BLaER1 treated with 17β-estradiol and CSF1 and Interleukin-3, amounts not matched to agents 10 nM and 100 nM (cell line): ENCODE measurements at regions not wholly inside any gene's neighbourhood (a gene's known extent, or its start where the extent isn't known, plus 50 kb on each side); places are given as distances from the start of the nearest gene placed in this dataset.

ENCODE experiments used
- H3K27ac ChIP-seq, 11 experiments: shearing (Covaris generic); formaldehyde crosslinking; 2 replicates each; pipeline ENCODE4 v1.8.1; 2022
- H3K27me3 ChIP-seq, 11 experiments: shearing (Covaris generic); formaldehyde crosslinking; 2 replicates each; pipeline ENCODE4 v1.8.1; 2022
- H3K36me3 ChIP-seq, 11 experiments: shearing (Covaris generic); formaldehyde crosslinking; 2 replicates each; pipeline ENCODE4 v1.8.1; 2022
- H3K4me1 ChIP-seq, 10 experiments: shearing (Covaris generic); formaldehyde crosslinking; 2 replicates each; pipeline ENCODE4 v1.8.1; 2022
- H3K4me2 ChIP-seq, 11 experiments: shearing (Covaris generic); formaldehyde crosslinking; 2 replicates each; pipeline ENCODE4 v1.8.1; 2022
- H3K4me3 ChIP-seq, 10 experiments: shearing (Covaris generic); formaldehyde crosslinking; 2 replicates each; pipeline ENCODE4 v1.8.1; 2022
- H3K9ac ChIP-seq, 11 experiments: shearing (Covaris generic); formaldehyde crosslinking; 2 replicates each; pipeline ENCODE4 v1.8.1; 2022
- H3K9me3 ChIP-seq, 11 experiments: shearing (Covaris generic); formaldehyde crosslinking; replicated peaks in 1 of 11; 2 replicates each; pipeline ENCODE4 v1.8.1; 2022
- H4K20me1 ChIP-seq, 11 experiments: shearing (Covaris generic); formaldehyde crosslinking; 2 replicates each; pipeline ENCODE4 v1.8.1; 2022
- Cebpa-rat ChIP-seq, 11 experiments: shearing (Covaris generic); IDR thresholded peaks; 2 replicates each; pipeline ENCODE4 v1.8.1; 2022

- Histone ChIP-seq H3K9ac (no peak overlapping the region), H3K27ac (no peak overlapping the region)
- TF ChIP-seq Cebpa-rat (IDR thresholded peaks at IDR 0.05): no peak
Observed at GRCh38 chr5:102554082-102554481, 55.3 kb upstream of the SLCO6A1 start.

GRCh38 chr5:102554728-102555127, 55.9 kb upstream of the SLCO6A1 start:
- Histone ChIP-seq H3K4me3 (no peak overlapping the region), H3K36me3 (no peaks in the 10 kb centered on the region), H3K4me1 (no peaks in the 10 kb centered on the region), H3K9me3 (peaks cover 0 to 13% (median 7%) of the 10 kb centered on the region in 11 experiments; a peak in 12 of 22 replicates), H4K20me1 (no peaks in the 10 kb centered on the region), H3K4me2 (no peak overlapping the region), H3K27me3 (no peaks in the 10 kb centered on the region), H3K9ac (no peak overlapping the region), H3K27ac (no peak overlapping the region)
- TF ChIP-seq Cebpa-rat (IDR thresholded peaks at IDR 0.05): no peak

More at GRCh38 chr5:102554082-102554481, 55.3 kb upstream of the SLCO6A1 start:
- peaks cover 0 to 18% (median 12%) of the 10 kb centered on the region in 11 experiments; a peak in 13 of 22 replicates for H3K9me3 ChIP-seq
- no peaks in the 10 kb centered on the region for H3K4me1 ChIP-seq
- no peak overlapping the region for H3K4me2 ChIP-seq
- H3K27me3 ChIP-seq: no peaks in the 10 kb centered on the region
- no peaks in the 10 kb centered on the region for H4K20me1 ChIP-seq
- H3K36me3 ChIP-seq: no peaks in the 10 kb centered on the region
- H3K4me3 ChIP-seq: no peak overlapping the region

DNA sequence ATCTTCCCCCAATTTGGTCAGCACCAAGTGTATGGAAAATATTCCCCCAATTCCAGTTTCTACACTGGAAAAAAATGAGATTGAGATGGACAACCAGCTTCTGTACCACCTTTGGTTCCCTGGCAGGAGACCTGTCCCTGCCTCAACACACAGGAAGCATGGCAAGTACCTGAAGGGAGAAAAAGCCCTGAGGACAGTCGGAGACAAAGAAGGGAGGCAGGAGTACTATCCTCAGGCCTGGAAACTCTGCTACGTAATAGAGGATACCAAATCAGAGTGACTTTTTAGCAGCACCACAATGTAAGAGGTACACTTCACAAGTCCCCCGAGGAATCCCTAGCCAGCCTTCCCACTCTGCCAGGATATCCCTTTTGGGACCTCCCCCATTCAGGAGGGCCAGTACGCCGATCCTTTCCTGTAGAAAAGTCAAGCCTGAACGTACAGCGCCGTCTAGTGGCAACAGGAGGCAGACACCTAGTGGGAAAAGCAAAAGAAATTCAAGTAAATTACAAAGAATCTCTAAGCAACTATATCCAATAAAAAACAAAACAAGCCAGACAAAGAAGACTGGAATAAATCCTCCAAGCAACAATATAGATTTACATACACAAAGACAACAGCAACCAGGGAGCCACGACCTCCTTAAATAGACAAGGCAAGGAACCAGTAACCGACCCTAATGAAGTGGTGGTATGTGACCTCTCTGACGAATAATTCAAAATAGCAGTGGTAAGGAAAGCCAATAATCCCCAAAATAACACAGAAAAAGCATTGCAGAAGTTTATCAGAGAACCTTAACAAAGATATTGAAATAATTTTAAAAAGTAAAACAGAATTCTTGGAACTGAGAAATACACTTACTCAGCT, 63.3 kb upstream of the SLCO6A1 start:
- H3K4me2 ChIP-seq: no peak overlapping the region
- no peak overlapping the region for H3K9ac ChIP-seq
- no peaks in the 10 kb centered on the region for H3K36me3 ChIP-seq
- no peaks in the 10 kb centered on the region for H3K4me1 ChIP-seq
- no peak overlapping the region for H3K4me3 ChIP-seq
- no peak overlapping the region for H3K27ac ChIP-seq
- no peaks in the 10 kb centered on the region for H4K20me1 ChIP-seq
- no peaks in the 10 kb centered on the region for H3K27me3 ChIP-seq
- TF ChIP-seq Cebpa-rat (IDR thresholded peaks at IDR 0.05): no peak
- H3K9me3 ChIP-seq: 0 out of 22 replicates have a peak, but pooled peaks cover 0 to 4% (median 0%) of the 10 kb centered on the region in 11 experiments

DNA sequence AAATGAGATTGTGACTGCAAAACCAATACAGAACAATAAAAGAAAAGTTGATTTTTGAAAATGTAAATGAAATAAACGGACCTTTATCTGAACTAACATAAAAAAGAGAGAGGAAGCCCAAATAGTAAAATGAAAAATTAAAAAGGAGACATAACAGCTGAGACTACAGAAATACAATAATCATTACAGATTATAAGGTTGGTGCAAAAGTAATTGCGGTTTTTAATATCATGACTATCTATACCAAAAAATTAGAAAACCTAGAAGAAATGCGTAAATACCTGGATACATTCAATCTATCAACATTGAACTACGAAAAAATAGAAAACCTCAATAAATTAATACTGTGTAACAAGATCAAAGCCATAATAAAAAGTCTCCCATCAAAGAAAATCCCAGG, 71.9 kb upstream of the SLCO6A1 start:
- TF ChIP-seq Cebpa-rat (IDR thresholded peaks at IDR 0.05): no peak
- no peaks in the 10 kb centered on the region for H3K36me3 ChIP-seq
- no peak overlapping the region for H3K4me2 ChIP-seq
- no peaks in the 10 kb centered on the region for H4K20me1 ChIP-seq
- H3K27ac ChIP-seq: no peak overlapping the region
- H3K9ac ChIP-seq: no peak overlapping the region
- no peaks in the 10 kb centered on the region for H3K9me3 ChIP-seq
- no peak overlapping the region for H3K4me3 ChIP-seq
- no peaks in the 10 kb centered on the region for H3K4me1 ChIP-seq
- no peaks in the 10 kb centered on the region for H3K27me3 ChIP-seq

- Histone ChIP-seq H3K27me3 (no peaks in the 10 kb centered on the region), H3K4me1 (no peaks in the 10 kb centered on the region), H3K4me2 (no peak overlapping the region), H4K20me1 (no peaks in the 10 kb centered on the region), H3K9me3 (no peaks in the 10 kb centered on the region), H3K9ac (no peak overlapping the region), H3K4me3 (no peak overlapping the region), H3K36me3 (no peaks in the 10 kb centered on the region), H3K27ac (no peak overlapping the region)
- no peak for TF ChIP-seq Cebpa-rat (IDR thresholded peaks at IDR 0.05)
Observed at GRCh38 chr5:102578362-102578761, 79.6 kb upstream of the SLCO6A1 start.

DNA sequence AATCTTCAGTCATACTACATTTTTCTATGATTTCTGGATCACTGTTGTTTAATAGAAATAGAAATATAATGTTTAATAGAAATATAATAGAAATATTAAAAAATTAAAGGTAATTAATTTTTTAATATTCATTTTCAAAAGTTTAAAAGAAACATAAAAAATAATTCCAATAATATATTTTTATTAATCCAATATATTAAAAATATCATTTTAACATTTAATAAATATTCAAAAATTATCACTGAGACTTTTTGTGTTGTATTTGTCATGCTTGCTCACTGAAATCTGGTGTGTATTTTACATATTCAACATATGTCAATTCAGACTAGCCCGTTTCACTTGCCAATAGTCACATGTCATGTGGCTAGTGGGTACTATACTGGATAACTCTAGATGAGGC, 80.6 kb upstream of the SLCO6A1 start:
- H3K27me3 ChIP-seq: no peaks in the 10 kb centered on the region
- no peak overlapping the region for H3K27ac ChIP-seq
- no peak overlapping the region for H3K4me2 ChIP-seq
- no peak overlapping the region for H3K9ac ChIP-seq
- no peak for TF ChIP-seq Cebpa-rat (IDR thresholded peaks at IDR 0.05)
- no peak overlapping the region for H3K4me3 ChIP-seq
- H3K9me3 ChIP-seq: no peaks in the 10 kb centered on the region
- no peaks in the 10 kb centered on the region for H3K36me3 ChIP-seq
- no peaks in the 10 kb centered on the region for H4K20me1 ChIP-seq
- no peaks in the 10 kb centered on the region for H3K4me1 ChIP-seq

GRCh38 chr5:102581011-102581410, 82.2 kb upstream of the SLCO6A1 start:
- no peak overlapping the region for H3K9ac ChIP-seq
- H3K4me1 ChIP-seq: no peaks in the 10 kb centered on the region
- no peaks in the 10 kb centered on the region for H3K9me3 ChIP-seq
- no peaks in the 10 kb centered on the region for H3K27me3 ChIP-seq
- H4K20me1 ChIP-seq: no peaks in the 10 kb centered on the region
- no peak overlapping the region for H3K4me3 ChIP-seq
- H3K36me3 ChIP-seq: no peaks in the 10 kb centered on the region
- no peak for TF ChIP-seq Cebpa-rat (IDR thresholded peaks at IDR 0.05)
- H3K4me2 ChIP-seq: no peak overlapping the region
- no peak overlapping the region for H3K27ac ChIP-seq

DNA sequence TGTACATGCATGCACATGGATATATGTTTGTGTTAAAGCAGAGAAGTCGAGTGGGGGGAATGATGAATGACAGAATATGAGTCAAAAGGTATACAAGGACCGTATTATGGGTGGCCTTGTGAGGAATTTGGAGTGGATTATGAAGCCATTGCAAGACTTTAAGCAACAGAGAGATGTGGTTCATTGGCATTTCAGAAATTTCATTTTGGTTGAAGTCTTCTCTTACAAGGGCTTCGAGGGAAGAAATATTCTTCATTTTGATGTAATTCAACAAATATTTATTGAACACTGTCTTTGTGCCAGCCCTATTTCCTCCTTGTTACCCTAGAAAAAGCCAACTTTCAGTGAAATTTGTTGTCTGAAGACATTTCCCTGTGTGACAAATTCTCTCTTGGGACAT, 83.9 kb upstream of the SLCO6A1 start:
- H3K27ac ChIP-seq: no peak overlapping the region
- no peaks in the 10 kb centered on the region for H3K27me3 ChIP-seq
- no peak overlapping the region for H3K4me2 ChIP-seq
- no peak overlapping the region for H3K9ac ChIP-seq
- H3K4me1 ChIP-seq: no peaks in the 10 kb centered on the region
- H3K4me3 ChIP-seq: no peak overlapping the region
- no peaks in the 10 kb centered on the region for H3K36me3 ChIP-seq
- H3K9me3 ChIP-seq: no peaks in the 10 kb centered on the region
- no peaks in the 10 kb centered on the region for H4K20me1 ChIP-seq
- no peak for TF ChIP-seq Cebpa-rat (IDR thresholded peaks at IDR 0.05)

- no peak overlapping the region for H3K9ac ChIP-seq
- H3K9me3 ChIP-seq: no peaks in the 10 kb centered on the region
- TF ChIP-seq Cebpa-rat (IDR thresholded peaks at IDR 0.05): no peak
- H3K4me2 ChIP-seq: no peak overlapping the region
- H3K27ac ChIP-seq: no peak overlapping the region
- no peaks in the 10 kb centered on the region for H3K27me3 ChIP-seq
- H3K4me1 ChIP-seq: no peaks in the 10 kb centered on the region
- H4K20me1 ChIP-seq: no peaks in the 10 kb centered on the region
- no peaks in the 10 kb centered on the region for H3K36me3 ChIP-seq
- H3K4me3 ChIP-seq: no peak overlapping the region
Observed at GRCh38 chr5:102583276-102584124, 84.7 kb upstream of the SLCO6A1 start.
